OCI-LY1 (cell line): ENCODE measurements at regions not wholly inside any gene's neighbourhood (a gene's known extent, or its start where the extent isn't known, plus 50 kb on each side); places are given as distances from the start of the nearest gene placed in this dataset.
"Not testable (repeated sequence)": the region's sequence is repeated elsewhere in the genome, so short reads cannot be mapped to it uniquely, and the experiment has no call there.

Experiments used
- H2AFZ ChIP-seq: fragments of 200-600 bp; sonication (generic), shearing (Covaris generic); 2 replicates; pipeline ENCODE4 v1.6.0; 2014; ENCODE audit warnings: antibody characterized with exemption, mild to moderate bottlenecking, low read length
- H3F3A ChIP-seq: fragments of 200-600 bp; sonication (generic), shearing (Covaris generic); 2 replicates; pipeline ENCODE4 v1.6.0; 2014; ENCODE audit warnings: mild to moderate bottlenecking, antibody characterized with exemption, low read length, moderate library complexity; ENCODE audit not compliant: insufficient read depth
- H3K27ac ChIP-seq: fragments of 200-600 bp; sonication (generic); 2 replicates; pipeline ENCODE4 v1.5.1; 2014; ENCODE audit warnings: low read length, mixed run types, mild to moderate bottlenecking, low read depth; ENCODE audit not compliant: poor library complexity, severe bottlenecking
- H3K27me3 ChIP-seq: fragments of 200-600 bp; sonication (generic); 2 replicates; pipeline ENCODE4 v1.6.0; 2014; ENCODE audit warnings: antibody characterized with exemption, mild to moderate bottlenecking, low read length, moderate library complexity; ENCODE audit not compliant: insufficient read depth
- H3K36me3 ChIP-seq: fragments of 200-600 bp; sonication (generic); 2 replicates; pipeline ENCODE4 v1.6.1; 2014; ENCODE audit warnings: mild to moderate bottlenecking, antibody characterized with exemption, low read length, moderate library complexity, mixed read lengths; ENCODE audit not compliant: insufficient read depth
- H3K4me1 ChIP-seq: fragments of 200-600 bp; sonication (generic); 2 replicates; pipeline ENCODE4 v1.5.1; 2014; ENCODE audit warnings: mild to moderate bottlenecking, low read length, moderate library complexity; ENCODE audit not compliant: insufficient read depth, severe bottlenecking
- H3K4me2 ChIP-seq: fragments of 200-600 bp; sonication (generic), shearing (Covaris generic); 2 replicates; pipeline ENCODE4 v1.6.1; 2014; ENCODE audit warnings: low read length
- H3K4me3 ChIP-seq: fragments of 200-600 bp; sonication (generic); 2 replicates; pipeline ENCODE4 v1.5.1; 2014; ENCODE audit warnings: low read length, low read depth, mild to moderate bottlenecking, mixed read lengths; ENCODE audit not compliant: poor library complexity, severe bottlenecking
- H3K79me2 ChIP-seq: fragments of 200-600 bp; shearing (Covaris generic); 2 replicates; pipeline ENCODE4 v1.6.1; 2016; ENCODE audit warnings: mixed run types, low read length, mixed read lengths; ENCODE audit not compliant: insufficient read depth
- H3K9ac ChIP-seq: fragments of 200-600 bp; sonication (generic), shearing (Covaris generic); 2 replicates; pipeline ENCODE4 v1.6.1; 2014; ENCODE audit warnings: mild to moderate bottlenecking, low read length, mixed read lengths
- H3K9me2 ChIP-seq: fragments of 200-600 bp; sonication (generic), shearing (Covaris generic); 2 replicates; pipeline ENCODE4 v1.6.1; 2014; ENCODE audit warnings: low read depth, mild to moderate bottlenecking, low read length, mixed read lengths
- H3K9me3 ChIP-seq: fragments of 200-600 bp; shearing (Covaris generic); 2 replicates; pipeline ENCODE4 v1.6.1; 2014; ENCODE audit warnings: low read length, mixed read lengths
- H4K20me1 ChIP-seq: fragments of 200-600 bp; sonication (generic), shearing (Covaris generic); 2 replicates; pipeline ENCODE4 v1.6.0; 2016; ENCODE audit warnings: mild to moderate bottlenecking, low read length; ENCODE audit not compliant: insufficient read depth
- EZH2 ChIP-seq: fragments of 200-600 bp; sonication (generic), shearing (Covaris generic); IDR thresholded peaks from 2 replicates; pipeline ENCODE4 v1.8.0; 2017; ENCODE audit warnings: borderline replicate concordance, mixed run types, mild to moderate bottlenecking, antibody characterized with exemption, low read length, moderate library complexity, mixed read lengths
- TF ChIP-seq, protein P1 (sequence below): fragments of 200-600 bp; sonication (generic), shearing (Covaris generic); IDR thresholded peaks from 2 replicates; pipeline ENCODE4 v1.5.1; 2017; ENCODE audit warnings: mild to moderate bottlenecking, antibody characterized with exemption, low read length, moderate library complexity, mixed read lengths

DNA sequence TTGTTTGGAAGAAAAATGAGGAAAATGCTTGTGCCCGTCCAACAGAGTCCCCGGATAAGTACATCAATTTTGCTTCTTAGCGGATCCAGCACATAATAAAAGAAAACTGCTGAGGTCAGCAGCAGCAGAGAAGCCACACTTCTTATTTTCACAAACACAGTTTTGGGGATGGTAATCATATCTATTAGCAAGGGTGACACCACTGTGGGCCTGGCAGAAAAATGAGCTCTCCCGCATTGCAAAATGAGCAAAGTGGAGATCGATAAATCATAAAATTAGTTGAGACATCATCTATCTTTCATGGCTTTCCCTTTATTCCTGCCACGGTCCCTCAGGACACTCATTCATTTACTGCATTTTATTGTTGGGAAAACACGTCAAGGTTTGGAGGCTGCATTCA is 186.4 kb downstream of the NPIPA7 start:
- not testable (repeated sequence) for H3K9me2 ChIP-seq, H3K27me3 ChIP-seq, H3K79me2 ChIP-seq, H3K9ac ChIP-seq, H3K4me1 ChIP-seq, H3K9me3 ChIP-seq, H3F3A ChIP-seq, H3K27ac ChIP-seq, H2AFZ ChIP-seq, H3K4me2 ChIP-seq, H4K20me1 ChIP-seq, H3K4me3 ChIP-seq, H3K36me3 ChIP-seq

DNA sequence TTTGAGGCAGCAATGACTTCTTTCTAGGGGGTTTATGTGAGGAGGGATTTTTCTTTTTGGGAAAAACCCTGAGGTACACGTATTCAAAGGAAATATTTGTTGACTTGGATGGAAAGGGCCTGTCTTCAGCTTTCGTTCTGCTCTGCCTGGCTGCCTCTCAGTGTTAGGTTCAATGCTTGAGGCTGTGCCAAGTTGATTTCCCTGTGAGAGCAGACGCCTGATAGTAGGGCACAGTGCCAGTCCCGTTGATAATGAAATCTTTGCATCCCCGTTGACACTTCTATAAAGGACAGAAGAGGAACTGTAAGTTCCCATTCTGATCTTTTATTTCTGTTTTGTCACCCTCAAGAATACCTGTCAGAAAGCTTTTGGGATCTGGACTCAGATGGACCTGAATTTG is 191.1 kb downstream of the NPIPA7 start:
- not testable (repeated sequence) for H3F3A ChIP-seq, H3K4me1 ChIP-seq, H2AFZ ChIP-seq, H3K9me2 ChIP-seq, H3K27ac ChIP-seq, H3K4me3 ChIP-seq, H3K27me3 ChIP-seq, H3K4me2 ChIP-seq, H3K79me2 ChIP-seq, H3K9me3 ChIP-seq, H3K36me3 ChIP-seq, H4K20me1 ChIP-seq, H3K9ac ChIP-seq

DNA sequence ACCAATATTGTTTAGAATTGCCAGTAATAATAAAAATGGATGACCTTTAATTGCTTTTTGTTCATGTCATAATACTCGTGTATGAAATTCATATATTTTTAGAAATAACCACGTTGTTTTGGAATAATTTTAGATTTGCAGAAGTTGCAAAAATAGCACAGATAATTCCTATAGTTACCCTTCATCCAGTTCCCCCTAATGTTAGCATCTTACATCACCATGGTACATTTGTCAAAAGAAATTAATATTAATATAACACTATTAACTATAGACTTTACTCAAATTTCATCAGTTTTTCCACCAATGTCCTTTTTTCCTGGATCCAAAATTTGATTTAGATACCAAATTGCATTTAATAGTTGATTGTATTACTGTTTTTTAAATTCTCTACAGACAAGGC is 191.9 kb downstream of the NPIPA7 start:
- not testable (repeated sequence) for H4K20me1 ChIP-seq, H3K79me2 ChIP-seq, H2AFZ ChIP-seq, H3K9me3 ChIP-seq, H3K27ac ChIP-seq, H3K9me2 ChIP-seq, H3K27me3 ChIP-seq, H3K9ac ChIP-seq, H3F3A ChIP-seq, H3K36me3 ChIP-seq, H3K4me2 ChIP-seq, H3K4me3 ChIP-seq, H3K4me1 ChIP-seq

DNA sequence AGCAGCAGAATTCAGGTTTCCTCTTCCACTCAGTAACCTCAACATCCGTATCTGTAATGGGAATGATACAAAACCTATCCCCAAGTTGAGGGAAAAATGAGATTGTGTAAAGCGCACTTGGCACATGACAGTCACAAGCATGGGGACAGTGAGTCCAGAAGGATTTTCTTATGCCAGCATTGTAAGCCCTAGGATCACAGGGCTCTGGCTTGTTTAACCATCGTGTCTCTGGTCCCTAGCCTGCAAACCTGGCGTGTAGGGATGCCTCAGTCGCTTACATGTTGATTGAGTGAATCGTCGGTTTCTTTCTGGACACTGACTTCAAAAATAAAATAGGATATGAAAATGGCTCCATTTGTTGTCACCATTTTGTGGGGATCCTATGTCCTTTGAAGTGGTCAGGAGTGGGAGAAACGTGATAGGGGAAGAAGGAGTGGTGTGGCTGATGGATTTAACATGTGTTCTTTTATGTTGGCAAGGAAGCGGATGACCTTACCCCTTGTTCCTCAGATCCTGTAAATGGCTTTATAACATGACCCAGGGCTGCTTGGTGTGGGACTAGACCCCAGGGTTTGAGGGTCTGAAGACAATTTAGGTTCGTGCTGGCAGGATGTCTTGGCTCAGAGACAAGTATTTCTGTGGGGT is 193.3 kb downstream of the NPIPA7 start:
- not testable (repeated sequence) for H3K27ac ChIP-seq, H3K36me3 ChIP-seq, H3K4me1 ChIP-seq, H3K9ac ChIP-seq, H3K9me3 ChIP-seq, H3K79me2 ChIP-seq, H3F3A ChIP-seq, H3K4me3 ChIP-seq, H4K20me1 ChIP-seq, H2AFZ ChIP-seq, H3K9me2 ChIP-seq, H3K4me2 ChIP-seq, H3K27me3 ChIP-seq

DNA sequence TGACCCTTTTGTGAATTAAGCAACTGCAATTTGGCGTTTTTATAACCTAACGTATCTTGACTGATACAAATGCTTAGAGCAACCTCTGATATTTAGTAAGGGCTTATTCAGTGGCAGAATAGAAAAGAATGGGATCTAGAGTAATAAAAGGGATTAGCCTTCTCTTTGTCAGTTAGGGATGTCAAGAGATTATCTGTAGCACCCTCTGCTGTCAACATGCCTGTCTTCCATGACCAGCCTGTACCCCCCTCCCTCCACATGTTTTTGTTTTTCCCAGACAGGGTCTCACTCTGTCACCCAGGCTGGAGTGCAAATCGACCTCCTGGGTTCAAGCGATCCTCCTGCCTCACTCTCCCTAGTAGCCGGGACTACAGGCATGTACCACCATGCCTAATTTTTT is 198.1 kb downstream of the NPIPA7 start:
- H3K4me2 ChIP-seq, H3K27me3 ChIP-seq, H3K4me1 ChIP-seq, H3K36me3 ChIP-seq, H3K9me2 ChIP-seq, H2AFZ ChIP-seq, H3F3A ChIP-seq, H3K79me2 ChIP-seq, H3K9me3 ChIP-seq, H4K20me1 ChIP-seq, H3K27ac ChIP-seq, H3K9ac ChIP-seq, H3K4me3 ChIP-seq: not testable (repeated sequence)

DNA sequence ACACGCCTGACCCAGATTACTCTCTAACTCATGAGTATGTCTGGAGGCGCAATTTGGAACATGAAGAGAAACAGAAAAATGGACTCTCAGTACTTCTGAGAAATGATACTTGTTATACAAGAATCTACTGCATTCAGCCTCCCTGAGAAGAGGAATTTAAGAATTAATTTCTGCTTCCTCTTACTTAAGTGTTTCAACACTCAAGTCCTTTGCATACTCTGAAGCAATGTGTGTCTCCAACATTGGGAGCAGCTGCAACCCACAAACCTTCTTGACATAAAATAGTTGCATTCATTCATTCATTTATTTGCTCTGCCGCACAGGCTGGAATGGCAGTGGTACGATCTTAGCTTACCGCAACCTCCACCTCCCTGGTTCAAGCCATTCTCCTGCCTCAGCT is 199.8 kb downstream of the NPIPA7 start:
- Histone ChIP-seq H2AFZ (no peak overlapping the region), H3K79me2 (no peaks in the 10 kb centered on the region), H3F3A (no peaks in the 10 kb centered on the region), H3K4me2 (no peak overlapping the region), H3K36me3 (no peaks in the 10 kb centered on the region), H3K4me1 (no peaks in the 10 kb centered on the region), H4K20me1 (no peaks in the 10 kb centered on the region), H3K9me2 (no peaks in the 10 kb centered on the region), H3K4me3 (no peak overlapping the region), H3K9me3 (no peaks in the 10 kb centered on the region), H3K27ac (no peak overlapping the region), H3K27me3 (no peaks in the 10 kb centered on the region), H3K9ac (no peak overlapping the region)
- no peak for TF ChIP-seq EZH2
- TF ChIP-seq, protein P1, sequence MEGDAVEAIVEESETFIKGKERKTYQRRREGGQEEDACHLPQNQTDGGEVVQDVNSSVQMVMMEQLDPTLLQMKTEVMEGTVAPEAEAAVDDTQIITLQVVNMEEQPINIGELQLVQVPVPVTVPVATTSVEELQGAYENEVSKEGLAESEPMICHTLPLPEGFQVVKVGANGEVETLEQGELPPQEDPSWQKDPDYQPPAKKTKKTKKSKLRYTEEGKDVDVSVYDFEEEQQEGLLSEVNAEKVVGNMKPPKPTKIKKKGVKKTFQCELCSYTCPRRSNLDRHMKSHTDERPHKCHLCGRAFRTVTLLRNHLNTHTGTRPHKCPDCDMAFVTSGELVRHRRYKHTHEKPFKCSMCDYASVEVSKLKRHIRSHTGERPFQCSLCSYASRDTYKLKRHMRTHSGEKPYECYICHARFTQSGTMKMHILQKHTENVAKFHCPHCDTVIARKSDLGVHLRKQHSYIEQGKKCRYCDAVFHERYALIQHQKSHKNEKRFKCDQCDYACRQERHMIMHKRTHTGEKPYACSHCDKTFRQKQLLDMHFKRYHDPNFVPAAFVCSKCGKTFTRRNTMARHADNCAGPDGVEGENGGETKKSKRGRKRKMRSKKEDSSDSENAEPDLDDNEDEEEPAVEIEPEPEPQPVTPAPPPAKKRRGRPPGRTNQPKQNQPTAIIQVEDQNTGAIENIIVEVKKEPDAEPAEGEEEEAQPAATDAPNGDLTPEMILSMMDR = no peak

DNA sequence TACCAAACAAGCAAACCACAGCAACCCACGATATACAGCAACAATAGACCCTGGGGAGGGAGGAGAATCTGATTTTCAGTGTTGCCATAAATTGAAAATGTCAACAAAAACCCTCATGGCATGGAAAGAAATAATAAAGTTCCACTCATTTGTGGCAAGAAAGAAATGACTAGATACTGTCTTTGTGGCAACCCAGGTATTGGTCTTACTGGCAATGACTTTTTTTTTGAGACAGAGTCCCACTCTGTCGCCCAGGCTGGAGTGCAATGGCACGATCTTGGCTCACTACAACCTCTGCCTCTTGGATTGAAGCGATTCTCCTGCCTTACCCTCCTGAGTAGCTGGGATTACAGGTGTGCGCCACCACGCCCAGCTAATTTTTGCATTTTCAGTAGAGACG is 204.0 kb downstream of the NPIPA7 start:
- not testable (repeated sequence) for H3K4me1 ChIP-seq, H3K36me3 ChIP-seq, H3K9ac ChIP-seq, H3K9me3 ChIP-seq, H3F3A ChIP-seq, H3K79me2 ChIP-seq, H3K27me3 ChIP-seq, H3K27ac ChIP-seq, H3K4me2 ChIP-seq, H2AFZ ChIP-seq, H3K9me2 ChIP-seq, H4K20me1 ChIP-seq, H3K4me3 ChIP-seq
